Stomach (tissue), 8 donors: ENCODE measurements at regions not wholly inside any gene's neighbourhood (a gene's known extent, or its start where the extent isn't known, plus 50 kb on each side); places are given as distances from the start of the nearest gene placed in this dataset.

Experiments used
- DNase-seq, 2 donors: peaks; one replicate each; pipeline versions ENCODE4 v3.0.0 to v3.0.0-alpha.2; 2013 to 2019
- H3K27ac ChIP-seq, 5 donors: fragments of 200-600 bp in 4 of 5; sonication (generic) in 4 of 5; one replicate each; pipeline ENCODE4 v1.5.1; 2013 to 2019; ENCODE audit warnings: mild to moderate bottlenecking in 1 of 5, moderate library complexity in 1 of 5
- H3K27me3 ChIP-seq, 3 donors: fragments of 200-600 bp; sonication (generic); one replicate each; pipeline ENCODE4 v1.5.1; 2017 to 2019; ENCODE audit warnings: mixed run types in 1 of 3
- H3K36me3 ChIP-seq, 4 donors: fragments of 200-600 bp; sonication (generic); 1 replicate in 3 of 4; 2 replicates in 1 of 4; pipeline ENCODE4 v1.5.1; 2016 to 2019
- H3K4me1 ChIP-seq, 4 donors: fragments of 200-600 bp; sonication (generic); one replicate each; pipeline ENCODE4 v1.5.1; 2016 to 2019
- H3K4me3 ChIP-seq, 4 donors: fragments of 200-600 bp; sonication (generic) in 3 of 4; one replicate each; pipeline ENCODE4 v1.5.1; 2016 to 2019; ENCODE audit warnings: mild to moderate bottlenecking in 1 of 4
- H3K9me3 ChIP-seq, 4 donors: fragments of 200-600 bp; sonication (generic); one replicate each; pipeline ENCODE4 v1.5.1; 2016 to 2019
- CTCF ChIP-seq, 7 experiments: fragments of 450-650 bp in 4 of 7; fragments of 200-600 bp in 3 of 7; sonication (generic) in 3 of 7; IDR thresholded peaks; one replicate each; pipeline ENCODE4 v1.5.1; 2016 to 2019; ENCODE audit warnings: antibody characterized with exemption in 7 of 7, control low read depth in 2 of 7, mild to moderate bottlenecking in 1 of 7
- EP300 ChIP-seq: sonication (generic); formaldehyde crosslinking; IDR thresholded peaks from one replicate; pipeline ENCODE4 v1.6.1; 2017; ENCODE audit warnings: antibody characterized with exemption
- POLR2A ChIP-seq, 4 donors: fragments of 450-650 bp; IDR thresholded peaks; one replicate each; pipeline ENCODE4 v1.6.1; 2016; ENCODE audit warnings: antibody characterized with exemption in 4 of 4, control low read depth in 2 of 4, mild to moderate bottlenecking in 1 of 4, moderate library complexity in 1 of 4
- POLR2AphosphoS5 ChIP-seq, 3 donors: sonication (generic); formaldehyde crosslinking; IDR thresholded peaks; one replicate each; pipeline ENCODE4 v1.6.1; 2016; ENCODE audit warnings: antibody characterized with exemption in 3 of 3
- WGBS, 5 donors: extraction: QIAGEN DNeasy Blood & Tissue Kit in 3 of 5; methylation state at CpG; one replicate each; pipeline versions ENCODE4 v1.1.5 to v1.1.7; 2013 to 2018; 5-methylcytosine and 5-hydroxymethylcytosine counted together
- intact Hi-C: fragments of 100-400 bp; cut with DNase I; formaldehyde crosslinking; loops from one replicate; pipeline ENCODE4 v1.15.1; 2023; ENCODE audit warnings: low total_unique reads
- donor health status: healthy with polysubstance abuse.
- donor health status: Bipolar disorder and iron deficiency.
- donor health status: healthy.

DNA sequence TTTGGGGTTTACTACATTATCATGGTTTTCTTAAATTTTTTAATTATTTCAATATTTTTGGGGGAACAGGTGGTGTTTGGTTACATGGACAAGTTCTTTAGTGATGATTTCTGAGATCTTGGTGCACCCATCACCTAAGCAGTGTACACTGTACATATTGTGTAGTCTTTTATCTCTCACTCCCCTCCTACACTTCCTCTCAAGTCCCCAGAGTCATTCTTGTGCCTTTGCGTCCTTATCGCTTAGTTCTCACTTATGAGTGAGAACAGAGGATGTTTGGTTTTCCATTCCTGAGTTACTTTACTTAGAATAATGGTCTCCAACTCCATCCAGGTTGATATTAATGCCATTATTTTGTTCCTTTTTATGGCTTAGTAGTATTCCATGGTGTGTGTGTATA, 130.9 kb upstream of the CD93 start:
- intact Hi-C loops = no loop called here
- no peaks in the 10 kb centered on the region for H3K4me1 ChIP-seq
- no peak overlapping the region for H3K27ac ChIP-seq
- H3K4me3 ChIP-seq = no peak overlapping the region
- 73 to 85% (median 81%) methylated on average over 2 of the region's 2 CpGs for WGBS, 5 donors
- H3K27me3 ChIP-seq = no peaks in the 10 kb centered on the region
- no peak for DNase-seq
- TF ChIP-seq CTCF (IDR thresholded peaks at IDR 0.05) = no peak
- TF ChIP-seq EP300 = no peak
- no peak for TF ChIP-seq POLR2AphosphoS5 (IDR thresholded peaks at IDR 0.05)
- TF ChIP-seq POLR2A (IDR thresholded peaks at IDR 0.05) = no peak
- H3K36me3 ChIP-seq = no peaks in the 10 kb centered on the region
- peaks cover 0 to 28% (median 19%) of the 10 kb centered on the region in 4 donors for H3K9me3 ChIP-seq

DNA sequence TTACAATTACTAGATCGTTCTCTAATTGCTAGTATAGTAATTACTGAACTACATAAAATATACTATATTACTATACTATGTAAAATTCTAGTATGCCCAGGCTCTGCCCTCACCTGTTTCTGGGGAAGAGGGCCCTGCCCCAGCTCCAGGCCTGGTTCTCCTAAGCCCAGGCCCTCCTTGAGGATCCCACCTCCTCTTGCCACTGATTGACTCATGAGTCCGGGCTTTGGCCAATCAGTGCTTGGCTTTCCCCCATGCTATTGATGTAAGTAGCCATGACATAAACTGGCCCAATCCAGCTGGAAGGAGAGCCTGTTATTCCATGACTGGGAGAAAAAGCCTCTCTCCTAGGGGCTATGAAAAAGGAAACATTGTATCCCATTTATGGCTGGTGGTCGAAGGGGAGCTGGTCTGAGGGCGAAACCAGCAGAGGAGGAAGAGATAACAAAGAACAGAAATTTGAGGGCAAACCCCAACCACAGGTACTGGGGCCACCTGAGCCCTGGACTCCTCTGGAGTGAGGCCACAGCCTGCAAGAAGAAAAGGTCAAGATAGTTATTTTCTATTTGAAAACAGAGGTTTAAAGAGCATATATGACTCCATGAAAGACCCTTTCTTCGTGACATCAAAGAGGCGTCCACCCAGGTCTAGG, 129.3 kb upstream of the CD93 start:
- H3K27me3 ChIP-seq = no peaks in the 10 kb centered on the region
- TF ChIP-seq CTCF (IDR thresholded peaks at IDR 0.05) = no peak
- TF ChIP-seq EP300 = no peak
- TF ChIP-seq POLR2AphosphoS5 (IDR thresholded peaks at IDR 0.05) = no peak
- no peak for TF ChIP-seq POLR2A (IDR thresholded peaks at IDR 0.05)
- intact Hi-C loops = no loop called here
- no peak overlapping the region for H3K4me3 ChIP-seq
- DNase-seq = no peak
- WGBS, 5 donors = 82 to 94% (median 89%) methylated on average over 6 of the region's 6 CpGs
- no peaks in the 10 kb centered on the region for H3K4me1 ChIP-seq
- peaks cover 0 to 13% (median 4%) of the 10 kb centered on the region in 4 donors for H3K9me3 ChIP-seq
- no peaks in the 10 kb centered on the region for H3K36me3 ChIP-seq
- H3K27ac ChIP-seq = no peak overlapping the region

- Histone ChIP-seq H3K4me1 (no peaks in the 10 kb centered on the region), H3K27ac (no peak overlapping the region), H3K4me3 (no peak overlapping the region), H3K36me3 (no peaks in the 10 kb centered on the region), H3K27me3 (no peaks in the 10 kb centered on the region), H3K9me3 (peaks cover 0 to 13% (median 3%) of the 10 kb centered on the region in 4 donors)
- DNase-seq = no peak
- TF ChIP-seq POLR2A (IDR thresholded peaks at IDR 0.05) (no peak), EP300 (no peak), POLR2AphosphoS5 (IDR thresholded peaks at IDR 0.05) (no peak), CTCF (IDR thresholded peaks at IDR 0.05) (no peak)
- intact Hi-C loops = no loop called here
- WGBS, 5 donors = 84 to 89% (median 86%) methylated on average over 5 of the region's 5 CpGs
These were observed 128.8 kb upstream of the CD93 start for GRCh38 chr20:23214903-23215302.

DNA sequence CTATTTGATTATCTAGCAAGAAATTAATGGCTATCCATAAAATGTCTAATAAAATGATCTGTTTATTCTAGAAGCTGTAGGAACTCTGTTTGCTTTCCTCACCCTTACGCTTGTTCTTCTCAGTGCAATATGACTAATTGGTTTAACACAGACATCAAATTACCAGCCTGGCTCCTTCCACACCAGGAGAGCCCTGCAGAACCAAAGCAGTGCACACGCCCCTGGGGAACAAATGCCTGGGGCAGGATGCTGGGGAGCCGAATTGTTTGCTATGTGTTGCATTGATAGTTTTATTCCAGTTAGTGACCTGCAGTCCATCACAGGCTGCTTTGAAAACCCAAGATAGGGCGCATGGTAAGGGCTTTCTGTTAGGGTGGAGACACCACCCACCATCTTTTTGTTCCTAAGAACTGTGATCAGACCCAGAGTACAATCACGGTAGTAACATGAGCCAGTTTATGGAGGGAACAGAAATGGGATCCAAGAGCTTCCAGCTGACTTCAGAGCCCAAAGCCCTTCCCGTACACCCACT, 126.4 kb upstream of the CD93 start:
- TF ChIP-seq POLR2AphosphoS5 (IDR thresholded peaks at IDR 0.05) (no peak), EP300 (no peak), CTCF (IDR thresholded peaks at IDR 0.05) (no peak), POLR2A (IDR thresholded peaks at IDR 0.05) (no peak)
- H3K9me3 ChIP-seq = no peaks in the 10 kb centered on the region
- no peak overlapping the region for H3K27ac ChIP-seq
- H3K4me1 ChIP-seq = no peaks in the 10 kb centered on the region
- H3K27me3 ChIP-seq = no peaks in the 10 kb centered on the region
- H3K4me3 ChIP-seq = no peak overlapping the region
- no peaks in the 10 kb centered on the region for H3K36me3 ChIP-seq
- intact Hi-C loops = no loop called here
- DNase-seq = no peak
- 44 to 67% (median 57%) methylated on average over 6 of the region's 6 CpGs for WGBS, 5 donors
